NT2/D1 (cell line): ENCODE measurements at regions not wholly inside any gene's neighbourhood (a gene's known extent, or its start where the extent isn't known, plus 50 kb on each side); places are given as distances from the start of the nearest gene placed in this dataset.

Experiments used
- SUZ12 ChIP-seq: IDR thresholded peaks from 2 replicates; pipeline ENCODE4 v1.6.1; 2011; ENCODE audit not compliant: insufficient read length, insufficient read depth; ENCODE audit errors: extremely low read depth
- YY1 ChIP-seq: IDR thresholded peaks from 2 replicates; pipeline ENCODE4 v1.6.1; 2011; ENCODE audit not compliant: insufficient read length, insufficient read depth
- ZNF274 ChIP-seq: IDR thresholded peaks from 2 replicates; pipeline ENCODE4 v1.6.1; 2011; ENCODE audit warnings: mild to moderate bottlenecking, low read depth, low read length

GRCh38 chr3:168981396-168981795 lies 682.1 kb downstream of the MECOM start:
- TF ChIP-seq ZNF274 (no peak), SUZ12 (no peak), YY1 (no peak)
